DND-41 (cell line): ENCODE measurements at regions not wholly inside any gene's neighbourhood (a gene's known extent, or its start where the extent isn't known, plus 50 kb on each side); places are given as distances from the start of the nearest gene placed in this dataset.

Experiments
- ATAC-seq: fragments of 200-7000 bp; cut with Tn5 transposase; 3 replicates; pipeline ENCODE4 v1.9.1; 2021; ENCODE audit warnings: low read depth; ENCODE audit not compliant: insufficient read depth
- DNase-seq: peaks from one replicate; pipeline ENCODE4 v3.0.0-alpha.2; 2020
- H2AFZ ChIP-seq: 2 replicates; pipeline ENCODE4 v1.6.0; 2012; ENCODE audit warnings: low read depth, low read length
- H3K27ac ChIP-seq: 2 replicates; pipeline ENCODE4 v1.5.1; 2012; ENCODE audit warnings: low read length, inconsistent platforms
- H3K27me3 ChIP-seq: fragments of 200-600 bp; sonication (generic); 2 replicates; pipeline ENCODE4 v1.6.0; 2012; ENCODE audit warnings: low read length, mild to moderate bottlenecking, inconsistent platforms; ENCODE audit not compliant: insufficient read depth, poor library complexity
- H3K36me3 ChIP-seq: 2 replicates; pipeline ENCODE4 v1.5.1; 2012; ENCODE audit warnings: low read length, inconsistent platforms; ENCODE audit not compliant: insufficient read depth
- H3K4me1 ChIP-seq: 2 replicates; pipeline ENCODE4 v1.5.1; 2012; ENCODE audit warnings: mild to moderate bottlenecking, low read length; ENCODE audit not compliant: insufficient read depth
- H3K4me2 ChIP-seq: 2 replicates; pipeline ENCODE4 v1.6.0; 2012; ENCODE audit warnings: mild to moderate bottlenecking, moderate library complexity, low read length, inconsistent platforms; ENCODE audit not compliant: insufficient read depth
- H3K4me3 ChIP-seq, 2 experiments: fragments of 200-600 bp in 1 of 2; shearing (Covaris generic) in 1 of 2; 2 replicates each; pipeline ENCODE4 v1.5.1; 2012 to 2016; ENCODE audit warnings: inconsistent platforms in 2 of 2, low read length in 2 of 2, mild to moderate bottlenecking in 2 of 2, low read depth in 1 of 2, moderate library complexity in 1 of 2
- H3K79me2 ChIP-seq: 2 replicates; pipeline ENCODE4 v1.6.0; 2012; ENCODE audit warnings: low read length, inconsistent platforms; ENCODE audit not compliant: insufficient read depth
- H3K9ac ChIP-seq: 2 replicates; pipeline ENCODE4 v1.6.0; 2012; ENCODE audit warnings: low read depth, mild to moderate bottlenecking, inconsistent platforms, low read length, moderate library complexity
- H3K9me3 ChIP-seq: 2 replicates; pipeline ENCODE4 v1.5.1; 2012; ENCODE audit warnings: low read length, moderate library complexity, mild to moderate bottlenecking, inconsistent platforms; ENCODE audit not compliant: insufficient read depth, severe bottlenecking
- H4K20me1 ChIP-seq: 2 replicates; pipeline ENCODE4 v1.6.0; 2012; ENCODE audit warnings: low read length; ENCODE audit not compliant: insufficient read depth
- CTCF ChIP-seq: IDR thresholded peaks from 2 replicates; pipeline ENCODE4 v1.5.1; 2012; ENCODE audit warnings: borderline replicate concordance, low read length, moderate library complexity, mild to moderate bottlenecking; ENCODE audit not compliant: poor library complexity, severe bottlenecking; ENCODE audit errors: extremely low read depth
- EZH2 ChIP-seq: IDR thresholded peaks from 3 replicates; pipeline ENCODE4 v1.6.1; 2012; ENCODE audit warnings: borderline replicate concordance, low read depth, mild to moderate bottlenecking, moderate library complexity, low read length, inconsistent platforms; ENCODE audit not compliant: severe bottlenecking

GRCh38 chr2:10188729-10189305, 66.3 kb downstream of the RRM2 start:
- Histone ChIP-seq H3K9me3 (no peaks in the 10 kb centered on the region), H3K79me2 (peaks cover 24% of the 10 kb centered on the region), H3K4me2 (no peak overlapping the region), H3K27ac (no peak overlapping the region), H3K9ac (no peak overlapping the region), H3K4me1 (no peaks in the 10 kb centered on the region), H4K20me1 (peaks cover 48% of the 10 kb centered on the region), H3K36me3 (peaks cover 93% of the 10 kb centered on the region), H2AFZ (no peak overlapping the region), H3K4me3 (no peak overlapping the region), H3K27me3 (no peaks in the 10 kb centered on the region)
- no peak for ATAC-seq
- no peak for TF ChIP-seq CTCF
- no peak for TF ChIP-seq EZH2
- DNase-seq = no peak

GRCh38 chr2:10190255-10190654, 67.7 kb downstream of the RRM2 start:
- Histone ChIP-seq H3K27ac (no peak overlapping the region), H3K9me3 (no peaks in the 10 kb centered on the region), H3K27me3 (no peaks in the 10 kb centered on the region), H3K4me2 (no peak overlapping the region), H3K4me1 (no peaks in the 10 kb centered on the region), H3K9ac (no peak overlapping the region), H3K4me3 (no peak overlapping the region), H3K36me3 (peaks cover 98% of the 10 kb centered on the region), H4K20me1 (peaks cover 59% of the 10 kb centered on the region), H3K79me2 (peaks cover 24% of the 10 kb centered on the region), H2AFZ (no peak overlapping the region)
- no peak for ATAC-seq
- TF ChIP-seq EZH2 (no peak), CTCF (no peak)
- no peak for DNase-seq

- no peak for DNase-seq
- H3K27me3 ChIP-seq = no peaks in the 10 kb centered on the region
- peaks cover 24% of the 10 kb centered on the region for H3K79me2 ChIP-seq
- peaks cover 59% of the 10 kb centered on the region for H4K20me1 ChIP-seq
- TF ChIP-seq EZH2 (no peak), CTCF (no peak)
- H3K4me2 ChIP-seq = no peak overlapping the region
- no peak for ATAC-seq
- no peak overlapping the region for H3K4me3 ChIP-seq
- no peaks in the 10 kb centered on the region for H3K9me3 ChIP-seq
- no peak overlapping the region for H2AFZ ChIP-seq
- peaks cover 98% of the 10 kb centered on the region for H3K36me3 ChIP-seq
- no peaks in the 10 kb centered on the region for H3K4me1 ChIP-seq
- H3K9ac ChIP-seq = no peak overlapping the region
- no peak overlapping the region for H3K27ac ChIP-seq
Observed at GRCh38 chr2:10190737-10191532, 68.4 kb downstream of the RRM2 start.
